ENCODE measurements at regions not wholly inside any gene's neighbourhood (a gene's known extent, or its start where the extent isn't known, plus 50 kb on each side); places are given as distances from the start of the nearest gene placed in this dataset.
"Not testable (repeated sequence)": the region's sequence is repeated elsewhere in the genome, so short reads cannot be mapped to it uniquely, and the experiment has no call there.

DNA sequence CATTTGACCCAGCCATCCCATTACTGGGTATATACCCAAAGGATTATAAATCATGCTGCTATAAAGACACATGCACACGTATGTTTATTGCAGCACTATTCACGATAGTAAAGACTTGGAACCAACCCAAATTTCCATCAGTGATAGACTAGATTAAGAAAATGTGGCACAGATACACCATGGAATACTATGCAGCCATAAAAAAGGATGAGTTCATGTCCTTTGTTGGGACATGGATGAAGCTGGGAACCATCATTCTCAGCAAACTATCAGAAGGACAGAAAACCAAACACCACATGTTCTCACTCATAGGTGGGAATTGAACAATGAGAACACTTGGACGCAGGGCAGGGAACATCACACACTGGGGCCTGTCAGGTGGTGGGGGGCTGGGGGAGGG lies 153.4 kb upstream of the SPRY1 start:
- in situ Hi-C loops (cut with MboI); H3K9me3 ChIP-seq (replicated peaks; ENCODE audit: control insufficient read depth, insufficient read depth, low read length); H3K4me2 ChIP-seq (ENCODE audit: control insufficient read depth, insufficient read depth); H2AFZ ChIP-seq (ENCODE audit: control insufficient read depth, low read depth, low read length); H3K4me3 ChIP-seq; ATAC-seq; H3K9ac ChIP-seq (ENCODE audit: control insufficient read depth, insufficient read depth, low read length); DNase-seq (ENCODE audit: low read depth, low spot score); CTCF ChIA-PET; BruUV-seq (replicated peaks); POLR2A ChIA-PET; H3K36me3 ChIP-seq (ENCODE audit: control insufficient read depth in 2 of 2, insufficient read depth in 2 of 2, low read length in 1 of 2); H3K27me3 ChIP-seq (replicated peaks in 1 of 2; ENCODE audit: control insufficient read depth in 2 of 2, insufficient read depth in 2 of 2, low read length in 1 of 2); H4K20me1 ChIP-seq (ENCODE audit: control insufficient read depth, insufficient read depth); H3K4me1 ChIP-seq (ENCODE audit: control insufficient read depth, insufficient read depth, low read length); H3K27ac ChIP-seq (ENCODE audit: control insufficient read depth, insufficient read depth); SMC1A ChIA-PET (ENCODE audit: uncharacterized antibody, unreplicated experiment); RAD21 ChIA-PET (ENCODE audit: unreplicated experiment); intact Hi-C loops (cut with micrococcal nuclease; ENCODE audit: unreplicated experiment); FAIRE-seq; H3K79me2 ChIP-seq (ENCODE audit: control insufficient read depth, insufficient read depth, low read length): not testable (repeated sequence)
- WGBS (ENCODE audit: insufficient coverage, insufficient replicate concordance, low lambda C conversion rate, missing lambda C conversion rate) = 94% methylated on average over 3 of the region's 3 CpGs

DNA sequence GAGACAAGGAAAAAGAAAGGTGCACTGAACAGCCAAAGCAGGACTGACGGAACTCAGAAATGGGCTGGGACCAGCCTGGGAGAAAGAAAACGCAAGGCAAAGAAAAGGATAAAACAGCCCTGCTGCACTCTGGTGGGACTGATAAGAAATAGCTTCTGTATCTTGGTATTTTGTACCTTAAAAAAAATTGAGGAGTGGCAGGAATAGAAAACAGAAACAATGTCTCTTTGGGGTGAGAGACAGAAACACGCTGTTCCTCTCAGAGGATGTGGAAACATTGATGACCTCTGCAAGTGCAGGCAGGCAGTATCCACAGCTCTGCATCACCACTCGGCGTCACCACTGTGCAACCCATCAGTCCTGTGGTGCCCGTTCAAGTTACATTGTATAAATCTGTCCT lies 152.5 kb upstream of the SPRY1 start:
- ATAC-seq (peak; percentile 64), DNase-seq (ENCODE audit: low read depth, low spot score) (no peak), FAIRE-seq (no peak)
- no peak overlapping the region for H3K27ac ChIP-seq (ENCODE audit: control insufficient read depth, insufficient read depth)
- H3K9me3 ChIP-seq (replicated peaks; ENCODE audit: control insufficient read depth, insufficient read depth, low read length) = no peaks in the 10 kb centered on the region
- ChIA-PET SMC1A (ENCODE audit: uncharacterized antibody, unreplicated experiment) (no interaction called here), POLR2A (interaction anchor here (0.5 kb wide), 1 partner anchor 58 kb away, joined by 3 read pairs; no protein-coding TSS in a partner anchor), RAD21 (ENCODE audit: unreplicated experiment) (no interaction called here), CTCF (no interaction called here)
- WGBS (ENCODE audit: insufficient coverage, insufficient replicate concordance, low lambda C conversion rate, missing lambda C conversion rate) = 43% methylated on average over 6 of the region's 6 CpGs
- BruUV-seq (replicated peaks) = no TSS peak
- TF ChIP-seq STAT1 (conservative IDR thresholded peaks at IDR 0.05) (no peak), SPI1 (IDR thresholded peaks at IDR 0.05; ENCODE audit: borderline replicate concordance, insufficient read depth, low read depth, low read length) (no peak), BMI1 (IDR thresholded peaks at IDR 0.05; ENCODE audit: borderline replicate concordance) (no peak), RFX5 (IDR thresholded peaks at IDR 0.05; ENCODE audit: low read depth, low read length) (no peak), TCF3 (IDR thresholded peaks at IDR 0.05; ENCODE audit: borderline replicate concordance, insufficient read depth, low read depth, low read length) (no peak)
- TF ChIP-seq, protein P1, sequence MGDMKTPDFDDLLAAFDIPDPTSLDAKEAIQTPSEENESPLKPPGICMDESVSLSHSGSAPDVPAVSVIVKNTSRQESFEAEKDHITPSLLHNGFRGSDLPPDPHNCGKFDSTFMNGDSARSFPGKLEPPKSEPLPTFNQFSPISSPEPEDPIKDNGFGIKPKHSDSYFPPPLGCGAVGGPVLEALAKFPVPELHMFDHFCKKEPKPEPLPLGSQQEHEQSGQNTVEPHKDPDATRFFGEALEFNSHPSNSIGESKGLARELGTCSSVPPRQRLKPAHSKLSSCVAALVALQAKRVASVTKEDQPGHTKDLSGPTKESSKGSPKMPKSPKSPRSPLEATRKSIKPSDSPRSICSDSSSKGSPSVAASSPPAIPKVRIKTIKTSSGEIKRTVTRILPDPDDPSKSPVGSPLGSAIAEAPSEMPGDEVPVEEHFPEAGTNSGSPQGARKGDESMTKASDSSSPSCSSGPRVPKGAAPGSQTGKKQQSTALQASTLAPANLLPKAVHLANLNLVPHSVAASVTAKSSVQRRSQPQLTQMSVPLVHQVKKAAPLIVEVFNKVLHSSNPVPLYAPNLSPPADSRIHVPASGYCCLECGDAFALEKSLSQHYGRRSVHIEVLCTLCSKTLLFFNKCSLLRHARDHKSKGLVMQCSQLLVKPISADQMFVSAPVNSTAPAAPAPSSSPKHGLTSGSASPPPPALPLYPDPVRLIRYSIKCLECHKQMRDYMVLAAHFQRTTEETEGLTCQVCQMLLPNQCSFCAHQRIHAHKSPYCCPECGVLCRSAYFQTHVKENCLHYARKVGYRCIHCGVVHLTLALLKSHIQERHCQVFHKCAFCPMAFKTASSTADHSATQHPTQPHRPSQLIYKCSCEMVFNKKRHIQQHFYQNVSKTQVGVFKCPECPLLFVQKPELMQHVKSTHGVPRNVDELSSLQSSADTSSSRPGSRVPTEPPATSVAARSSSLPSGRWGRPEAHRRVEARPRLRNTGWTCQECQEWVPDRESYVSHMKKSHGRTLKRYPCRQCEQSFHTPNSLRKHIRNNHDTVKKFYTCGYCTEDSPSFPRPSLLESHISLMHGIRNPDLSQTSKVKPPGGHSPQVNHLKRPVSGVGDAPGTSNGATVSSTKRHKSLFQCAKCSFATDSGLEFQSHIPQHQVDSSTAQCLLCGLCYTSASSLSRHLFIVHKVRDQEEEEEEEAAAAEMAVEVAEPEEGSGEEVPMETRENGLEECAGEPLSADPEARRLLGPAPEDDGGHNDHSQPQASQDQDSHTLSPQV (IDR thresholded peaks at IDR 0.05) = no peak
- TF ChIP-seq, protein P2, sequence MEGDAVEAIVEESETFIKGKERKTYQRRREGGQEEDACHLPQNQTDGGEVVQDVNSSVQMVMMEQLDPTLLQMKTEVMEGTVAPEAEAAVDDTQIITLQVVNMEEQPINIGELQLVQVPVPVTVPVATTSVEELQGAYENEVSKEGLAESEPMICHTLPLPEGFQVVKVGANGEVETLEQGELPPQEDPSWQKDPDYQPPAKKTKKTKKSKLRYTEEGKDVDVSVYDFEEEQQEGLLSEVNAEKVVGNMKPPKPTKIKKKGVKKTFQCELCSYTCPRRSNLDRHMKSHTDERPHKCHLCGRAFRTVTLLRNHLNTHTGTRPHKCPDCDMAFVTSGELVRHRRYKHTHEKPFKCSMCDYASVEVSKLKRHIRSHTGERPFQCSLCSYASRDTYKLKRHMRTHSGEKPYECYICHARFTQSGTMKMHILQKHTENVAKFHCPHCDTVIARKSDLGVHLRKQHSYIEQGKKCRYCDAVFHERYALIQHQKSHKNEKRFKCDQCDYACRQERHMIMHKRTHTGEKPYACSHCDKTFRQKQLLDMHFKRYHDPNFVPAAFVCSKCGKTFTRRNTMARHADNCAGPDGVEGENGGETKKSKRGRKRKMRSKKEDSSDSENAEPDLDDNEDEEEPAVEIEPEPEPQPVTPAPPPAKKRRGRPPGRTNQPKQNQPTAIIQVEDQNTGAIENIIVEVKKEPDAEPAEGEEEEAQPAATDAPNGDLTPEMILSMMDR (IDR thresholded peaks at IDR 0.05 in 2 of 3, conservative IDR thresholded peaks at IDR 0.05 in 1 of 3; ENCODE audit: control insufficient read depth in 2 of 3, extremely low read depth in 1 of 3, insufficient read depth in 1 of 3, low read depth in 3 of 3, low read length in 3 of 3) = no peak
- H3K4me1 ChIP-seq (ENCODE audit: control insufficient read depth, insufficient read depth, low read length) = no peaks in the 10 kb centered on the region
- no peak overlapping the region for H3K4me2 ChIP-seq (ENCODE audit: control insufficient read depth, insufficient read depth)
- H3K9ac ChIP-seq (ENCODE audit: control insufficient read depth, insufficient read depth, low read length) = no peak overlapping the region
- H3K27me3 ChIP-seq (replicated peaks in 1 of 2; ENCODE audit: control insufficient read depth in 2 of 2, insufficient read depth in 2 of 2, low read length in 1 of 2) = no peaks in the 10 kb centered on the region
- H4K20me1 ChIP-seq (ENCODE audit: control insufficient read depth, insufficient read depth) = no peaks in the 10 kb centered on the region
- H3K4me3 ChIP-seq = no peak overlapping the region
- intact Hi-C loops (cut with micrococcal nuclease; ENCODE audit: unreplicated experiment) (no loop called here), in situ Hi-C loops (cut with MboI) (no loop called here)
- H3K36me3 ChIP-seq (ENCODE audit: control insufficient read depth in 2 of 2, insufficient read depth in 2 of 2, low read length in 1 of 2) = no peaks in the 10 kb centered on the region
- H3K79me2 ChIP-seq (ENCODE audit: control insufficient read depth, insufficient read depth, low read length) = no peaks in the 10 kb centered on the region
- no peak overlapping the region for H2AFZ ChIP-seq (ENCODE audit: control insufficient read depth, low read depth, low read length)
